MG63 (cell line): ENCODE measurements at regions not wholly inside any gene's neighbourhood (a gene's known extent, or its start where the extent isn't known, plus 50 kb on each side); places are given as distances from the start of the nearest gene placed in this dataset.

Experiments
- DNase-seq: peaks from one replicate; pipeline ENCODE4 v3.0.0-alpha.2; 2020
- H3K27me3 ChIP-seq: fragments of 250-450 bp; sonication (Bioruptor Pico); 2 replicates; pipeline ENCODE4 v1.5.1; 2020; ENCODE audit warnings: mild to moderate bottlenecking, moderate library complexity
- H3K36me3 ChIP-seq: fragments of 250-450 bp; sonication (Bioruptor Pico); 2 replicates; pipeline ENCODE4 v1.5.1; 2020; ENCODE audit warnings: mild to moderate bottlenecking, moderate library complexity
- H3K4me3 ChIP-seq: fragments of 250-450 bp; sonication (Bioruptor Pico); 2 replicates; pipeline ENCODE4 v1.5.1; 2020; ENCODE audit warnings: mild to moderate bottlenecking, moderate library complexity
- H3K9me3 ChIP-seq: fragments of 250-450 bp; sonication (Bioruptor Pico); 2 replicates; pipeline ENCODE4 v1.5.1; 2020; ENCODE audit warnings: mild to moderate bottlenecking, moderate library complexity

DNA sequence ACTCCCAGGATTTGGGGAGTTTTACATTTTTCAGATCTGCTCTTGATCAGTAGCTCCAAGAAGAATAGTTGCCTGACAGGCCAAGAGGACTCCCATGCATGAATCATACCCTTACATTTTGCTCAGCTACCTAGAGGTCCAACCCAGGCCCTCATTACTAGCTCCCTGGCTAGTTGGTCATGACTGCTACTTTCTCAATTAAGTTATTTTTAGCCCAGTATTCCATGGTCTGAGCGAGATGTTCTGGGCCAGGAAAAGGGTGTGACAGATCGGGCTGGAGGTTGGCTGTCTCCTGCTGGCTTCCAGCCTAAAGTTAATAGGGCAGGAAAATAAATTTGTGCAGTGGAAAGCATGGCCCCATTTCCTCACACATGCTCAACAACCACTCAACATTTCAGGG, 379.2 kb downstream of the GRIN2B start:
- Histone ChIP-seq H3K27me3 (no peaks in the 10 kb centered on the region), H3K9me3 (no peaks in the 10 kb centered on the region), H3K4me3 (no peak overlapping the region), H3K36me3 (no peaks in the 10 kb centered on the region)
- DNase-seq: no peak

DNA sequence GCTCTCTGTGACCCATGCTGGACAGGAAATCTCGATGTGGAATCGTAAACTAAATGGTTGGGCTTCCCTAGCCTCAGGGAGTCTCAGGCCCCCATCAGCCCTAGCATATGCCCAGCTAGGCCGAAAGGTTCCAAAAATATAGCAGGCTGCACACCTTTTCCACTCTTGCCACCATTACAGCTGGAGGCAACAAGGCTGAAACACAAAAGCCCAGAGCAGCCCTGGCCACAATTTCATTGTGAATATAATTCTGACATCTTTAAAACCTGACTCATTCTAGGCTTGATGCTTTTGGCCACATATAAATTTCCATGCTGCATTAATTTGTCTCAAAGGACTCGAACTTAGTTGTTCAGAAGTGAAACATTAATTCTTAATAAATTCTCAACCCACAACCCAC, 382.2 kb downstream of the GRIN2B start:
- no peak for DNase-seq
- no peaks in the 10 kb centered on the region for H3K36me3 ChIP-seq
- H3K9me3 ChIP-seq: no peaks in the 10 kb centered on the region
- no peaks in the 10 kb centered on the region for H3K27me3 ChIP-seq
- H3K4me3 ChIP-seq: no peak overlapping the region

GRCh38 chr12:13597837-13598236, 383.6 kb downstream of the GRIN2B start:
- H3K27me3 ChIP-seq: no peaks in the 10 kb centered on the region
- H3K9me3 ChIP-seq: no peaks in the 10 kb centered on the region
- no peak overlapping the region for H3K4me3 ChIP-seq
- no peak for DNase-seq
- no peaks in the 10 kb centered on the region for H3K36me3 ChIP-seq

DNA sequence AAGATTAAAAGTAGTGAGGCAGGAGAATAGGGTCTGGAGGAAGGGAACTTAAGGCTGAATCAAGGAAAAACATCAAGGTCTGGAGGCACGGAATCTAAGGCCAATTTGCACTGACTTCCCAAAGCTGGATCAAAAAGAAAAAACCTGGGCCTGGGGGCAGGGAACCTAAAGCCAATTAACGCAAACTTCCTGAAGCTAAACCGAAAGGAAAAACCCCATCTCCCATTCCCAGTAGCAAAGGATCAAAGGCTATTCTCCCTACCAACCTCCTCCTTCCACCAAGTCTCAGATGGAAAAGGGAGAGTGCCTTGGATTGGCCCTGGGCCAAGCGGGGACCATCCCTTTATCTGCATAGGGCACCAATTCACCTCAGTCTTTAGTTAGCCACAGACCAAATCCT, 384.2 kb downstream of the GRIN2B start:
- no peaks in the 10 kb centered on the region for H3K27me3 ChIP-seq

GRCh38 chr12:13596714-13597113, 384.7 kb downstream of the GRIN2B start:
- no peaks in the 10 kb centered on the region for H3K36me3 ChIP-seq
- H3K4me3 ChIP-seq: no peak overlapping the region
- H3K27me3 ChIP-seq: no peaks in the 10 kb centered on the region
- no peaks in the 10 kb centered on the region for H3K9me3 ChIP-seq
- no peak for DNase-seq

More for the DNA sequence above, 384.2 kb downstream of the GRIN2B start:
- DNase-seq: no peak
- Histone ChIP-seq H3K9me3 (no peaks in the 10 kb centered on the region), H3K36me3 (no peaks in the 10 kb centered on the region), H3K4me3 (no peak overlapping the region)

DNA sequence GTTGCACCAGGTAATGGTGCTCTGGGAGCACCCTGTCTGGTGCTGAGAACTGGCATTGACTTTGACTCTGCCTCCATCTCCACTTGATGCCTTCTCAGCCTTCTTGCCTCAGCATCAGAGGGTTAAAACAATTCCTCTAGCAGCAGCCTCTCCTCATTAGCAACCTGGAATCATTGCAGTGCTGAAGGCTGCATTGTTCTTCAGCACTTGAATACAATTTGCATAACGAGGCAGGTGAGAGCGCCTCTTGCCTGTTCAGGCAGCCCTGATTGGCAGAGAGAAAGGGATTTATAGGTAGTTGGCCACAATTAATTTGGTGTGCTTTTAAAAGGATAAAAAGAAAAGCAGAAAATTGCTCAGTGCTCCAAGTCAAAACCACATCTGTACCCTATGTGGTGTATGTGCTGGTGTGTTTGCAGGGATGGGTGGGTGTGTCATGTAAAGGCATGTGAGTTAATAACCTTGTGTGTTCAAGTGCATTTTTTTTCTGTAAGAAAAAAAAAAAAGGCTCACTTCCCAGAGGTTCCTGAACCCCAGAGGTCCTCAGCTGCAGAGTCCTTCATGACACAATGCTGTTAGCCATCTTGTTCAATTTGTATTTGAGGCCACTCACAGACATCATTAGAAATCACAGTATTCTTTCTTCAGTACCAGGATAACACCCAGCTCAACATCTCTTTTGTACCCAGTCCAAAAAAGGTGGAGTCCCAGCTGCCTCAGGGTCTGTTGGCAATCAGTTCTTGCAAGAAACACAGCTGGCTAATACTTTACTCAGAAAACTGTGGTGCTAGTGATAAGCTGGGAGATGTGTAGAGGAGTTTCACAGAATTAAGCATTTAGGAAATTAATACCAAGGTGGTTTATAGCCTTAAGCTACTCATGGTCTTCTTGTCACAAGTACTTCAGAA, 385.6 kb downstream of the GRIN2B start:
- Histone ChIP-seq H3K36me3 (no peaks in the 10 kb centered on the region), H3K27me3 (no peaks in the 10 kb centered on the region), H3K9me3 (no peaks in the 10 kb centered on the region), H3K4me3 (no peak overlapping the region)
- no peak for DNase-seq

GRCh38 chr12:13594731-13595514, 386.5 kb downstream of the GRIN2B start:
- no peak for DNase-seq
- Histone ChIP-seq H3K4me3 (no peak overlapping the region), H3K27me3 (no peaks in the 10 kb centered on the region), H3K36me3 (no peaks in the 10 kb centered on the region), H3K9me3 (no peaks in the 10 kb centered on the region)

- no peak for DNase-seq
- Histone ChIP-seq H3K36me3 (no peaks in the 10 kb centered on the region), H3K27me3 (no peaks in the 10 kb centered on the region), H3K9me3 (no peaks in the 10 kb centered on the region), H3K4me3 (no peak overlapping the region)
Measured at GRCh38 chr12:13592063-13592942, 389.1 kb downstream of the GRIN2B start.

DNA sequence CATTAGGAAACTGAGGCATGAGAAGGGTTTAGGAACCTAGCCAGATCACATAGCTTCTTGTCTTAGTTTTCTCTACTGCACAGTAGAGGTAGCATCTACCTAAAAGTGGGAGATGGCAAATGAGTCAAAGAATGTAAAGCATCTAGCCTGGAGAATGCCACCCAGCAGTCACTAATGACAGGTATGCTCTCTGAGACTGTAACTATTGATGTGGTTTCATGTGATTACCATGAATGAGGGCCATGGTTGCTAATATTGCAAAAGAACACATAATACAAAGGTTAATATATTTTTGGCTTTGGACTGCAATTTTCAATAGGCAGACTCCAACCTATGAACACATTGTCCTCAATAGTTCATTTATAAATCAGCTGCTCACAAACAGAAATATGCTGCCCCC, 389.9 kb downstream of the GRIN2B start:
- no peaks in the 10 kb centered on the region for H3K36me3 ChIP-seq
- DNase-seq: no peak
- no peaks in the 10 kb centered on the region for H3K9me3 ChIP-seq
- H3K4me3 ChIP-seq: no peak overlapping the region
- H3K27me3 ChIP-seq: no peaks in the 10 kb centered on the region

DNA sequence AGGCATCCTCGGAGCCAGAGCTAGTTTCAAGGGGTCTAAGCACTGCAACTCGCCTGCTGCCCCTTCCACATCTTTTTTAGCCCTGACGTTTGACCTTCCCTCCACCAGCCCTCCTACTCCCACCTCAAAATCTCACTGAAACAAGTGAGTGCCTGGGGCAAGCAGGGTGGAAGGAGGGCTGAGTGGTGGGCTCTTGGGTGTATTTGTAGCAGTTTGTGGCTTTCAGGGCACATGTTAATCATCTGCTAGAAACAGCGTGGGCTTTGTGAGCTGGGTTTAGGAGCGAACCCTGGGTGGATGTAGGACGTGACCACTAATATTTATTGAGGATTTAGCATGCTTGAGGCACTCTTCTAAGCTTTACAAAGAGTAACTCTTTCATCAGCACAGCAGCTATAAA, 390.3 kb downstream of the GRIN2B start:
- no peak overlapping the region for H3K4me3 ChIP-seq
- no peaks in the 10 kb centered on the region for H3K27me3 ChIP-seq
- H3K9me3 ChIP-seq: no peaks in the 10 kb centered on the region
- no peak for DNase-seq
- H3K36me3 ChIP-seq: no peaks in the 10 kb centered on the region

GRCh38 chr12:13588574-13588973, 392.0 kb downstream of the EMP1 start:
- no peaks in the 10 kb centered on the region for H3K9me3 ChIP-seq
- no peaks in the 10 kb centered on the region for H3K36me3 ChIP-seq
- H3K4me3 ChIP-seq: no peak overlapping the region
- no peaks in the 10 kb centered on the region for H3K27me3 ChIP-seq
- DNase-seq: no peak

DNA sequence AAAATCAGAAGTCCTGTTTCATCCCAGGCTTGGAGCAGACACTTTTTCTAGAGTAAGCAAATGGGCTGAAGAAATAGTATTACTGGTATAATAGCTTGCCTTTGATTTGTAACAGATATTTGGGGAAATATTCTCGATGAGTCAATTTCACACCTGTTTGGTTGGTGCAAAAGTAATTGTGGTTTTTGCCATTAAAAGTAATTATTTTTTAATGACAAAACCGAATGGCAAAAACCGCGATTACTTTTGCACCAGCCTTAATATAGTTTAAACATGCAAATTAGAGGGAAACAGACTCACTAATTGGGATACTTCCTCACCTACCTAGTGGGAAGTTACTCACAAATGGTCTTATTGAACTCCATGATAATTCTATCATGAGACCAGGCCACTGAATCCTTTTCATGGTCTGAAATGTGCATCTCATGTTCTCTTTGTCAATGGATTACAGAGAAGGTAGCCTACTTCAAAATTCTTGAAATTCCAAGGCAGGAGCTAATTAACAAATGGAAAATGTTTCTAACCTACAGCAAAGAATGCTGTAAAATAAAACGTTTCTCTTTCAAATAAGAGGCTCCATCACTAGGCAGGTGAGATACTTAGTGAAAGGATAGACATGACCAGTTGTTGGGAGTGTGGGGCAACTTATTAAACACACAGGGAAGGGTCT, 391.3 kb downstream of the EMP1 start:
- DNase-seq: no peak

GRCh38 chr12:13586361-13586760, 389.8 kb downstream of the EMP1 start:
- H3K4me3 ChIP-seq: no peak overlapping the region
- DNase-seq: no peak
- no peaks in the 10 kb centered on the region for H3K9me3 ChIP-seq
- no peaks in the 10 kb centered on the region for H3K27me3 ChIP-seq
- H3K36me3 ChIP-seq: no peaks in the 10 kb centered on the region

More for the DNA sequence above, 391.3 kb downstream of the EMP1 start:
- Histone ChIP-seq H3K27me3 (no peaks in the 10 kb centered on the region), H3K36me3 (no peaks in the 10 kb centered on the region), H3K4me3 (no peak overlapping the region), H3K9me3 (no peaks in the 10 kb centered on the region)

DNA sequence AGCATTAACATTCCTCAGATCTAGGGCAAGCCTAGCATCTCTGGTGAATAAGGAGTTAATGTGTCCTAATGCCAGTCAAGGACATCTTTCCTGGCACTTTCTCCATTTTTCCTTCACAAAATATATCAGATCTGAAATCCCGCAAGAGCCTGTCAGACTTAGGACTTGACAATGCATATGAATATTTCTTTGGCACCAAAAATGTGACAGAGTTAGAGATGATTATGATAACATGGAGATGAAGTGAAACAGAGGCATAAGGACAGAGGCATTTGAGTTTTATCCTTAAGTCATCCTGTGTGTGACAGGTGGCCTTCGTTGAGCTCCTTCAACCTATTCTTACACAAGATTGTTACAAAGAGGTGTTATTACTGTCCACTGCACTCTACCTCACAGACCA, 388.0 kb downstream of the EMP1 start:
- no peaks in the 10 kb centered on the region for H3K9me3 ChIP-seq
- H3K36me3 ChIP-seq: no peaks in the 10 kb centered on the region
- no peak overlapping the region for H3K4me3 ChIP-seq
- DNase-seq: no peak
- H3K27me3 ChIP-seq: no peaks in the 10 kb centered on the region

- H3K36me3 ChIP-seq: no peaks in the 10 kb centered on the region
- H3K9me3 ChIP-seq: no peaks in the 10 kb centered on the region
- no peaks in the 10 kb centered on the region for H3K27me3 ChIP-seq
- no peak for DNase-seq
- H3K4me3 ChIP-seq: no peak overlapping the region
Measured at GRCh38 chr12:13583630-13584029, 387.1 kb downstream of the EMP1 start.

GRCh38 chr12:13582421-13582820, 385.9 kb downstream of the EMP1 start:
- Histone ChIP-seq H3K9me3 (no peaks in the 10 kb centered on the region), H3K27me3 (no peaks in the 10 kb centered on the region), H3K4me3 (no peak overlapping the region), H3K36me3 (no peaks in the 10 kb centered on the region)
- DNase-seq: no peak
